ENCODE measurements at regions not wholly inside any gene's neighbourhood (a gene's known extent, or its start where the extent isn't known, plus 50 kb on each side); places are given as distances from the start of the nearest gene placed in this dataset.

- DNase-seq (ENCODE audit: low read depth): no peak
Observed at GRCh38 chr9:1683951-1684350, 331.2 kb upstream of the SMARCA2 start.

- DNase-seq (ENCODE audit: low read depth): no peak
Observed at GRCh38 chr9:1698991-1699390, 316.2 kb upstream of the SMARCA2 start.

DNA sequence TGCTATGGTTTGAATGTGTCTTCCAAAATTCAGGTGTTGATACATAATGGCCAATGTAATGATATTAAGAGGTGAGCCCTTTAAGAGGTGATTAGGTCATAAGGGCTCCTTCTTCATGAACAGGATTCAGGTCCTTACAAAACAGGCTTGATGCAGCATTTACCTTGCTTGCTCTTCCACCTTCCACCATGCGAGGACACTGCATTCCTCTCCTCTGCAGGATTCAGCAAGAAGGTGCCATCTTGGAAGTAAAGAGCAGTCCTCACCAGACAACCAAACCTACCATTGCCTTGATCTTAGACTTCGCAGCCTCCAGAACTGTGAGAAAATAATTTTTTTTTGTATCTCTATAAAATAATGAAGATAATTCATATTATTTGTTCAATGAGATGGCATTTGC, 314.0 kb upstream of the SMARCA2 start:
- no peak for DNase-seq (ENCODE audit: low read depth)

GRCh38 chr9:1702701-1703100, 312.4 kb upstream of the SMARCA2 start:
- no peak for DNase-seq (ENCODE audit: low read depth)

GRCh38 chr9:1707291-1707690, 307.9 kb upstream of the SMARCA2 start:
- no peak for DNase-seq (ENCODE audit: low read depth)

- no peak for DNase-seq (ENCODE audit: low read depth)
Observed at GRCh38 chr9:1708219-1708618, 306.9 kb upstream of the SMARCA2 start.

DNA sequence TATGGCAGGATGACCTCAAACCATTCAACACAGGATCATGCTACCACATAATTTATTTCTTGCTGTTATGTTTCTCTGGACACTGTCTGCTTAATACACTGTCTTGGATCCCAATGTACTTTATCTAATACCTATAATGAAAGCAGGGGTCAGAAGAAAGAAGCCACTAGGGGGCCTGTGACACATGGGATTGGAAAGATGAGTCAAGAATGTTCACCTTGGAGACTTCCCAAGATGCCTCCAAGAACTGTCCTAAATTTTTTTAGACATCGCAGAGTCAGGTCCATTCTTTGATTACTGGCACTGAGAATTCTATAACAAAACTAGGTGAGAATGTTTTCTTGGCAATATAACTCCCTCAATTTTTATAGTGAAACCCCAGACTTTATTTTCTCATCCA, 305.8 kb upstream of the SMARCA2 start:
- DNase-seq (ENCODE audit: low read depth): peak; percentile 21

DNA sequence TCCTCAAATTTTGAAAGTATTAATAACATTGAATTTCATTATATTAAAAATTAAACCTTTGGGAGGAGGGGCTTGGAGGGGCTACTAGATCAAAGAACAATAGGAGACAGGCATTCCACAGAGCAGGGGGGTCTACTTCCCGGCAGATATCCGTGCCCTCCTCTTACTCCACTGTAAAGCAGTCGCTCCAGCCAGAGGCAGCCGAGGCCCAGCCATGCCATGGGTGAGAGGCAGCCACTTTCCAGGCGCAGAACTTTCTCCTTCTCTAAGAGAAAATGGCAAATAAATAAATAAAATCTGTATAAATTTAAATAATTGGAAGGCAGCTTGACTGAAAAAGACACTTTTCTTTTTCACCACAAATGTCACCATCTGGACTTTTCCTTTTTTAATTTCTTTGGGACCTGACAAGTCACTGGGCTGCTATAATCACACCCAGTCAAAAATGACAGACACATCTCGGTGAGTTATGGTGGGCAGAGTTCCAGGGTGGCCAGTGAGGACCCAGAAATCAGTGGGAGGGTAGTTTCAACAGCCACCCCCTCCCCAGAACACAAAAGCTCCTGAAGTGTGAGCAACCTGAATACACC, 302.2 kb upstream of the SMARCA2 start:
- DNase-seq (ENCODE audit: low read depth): no peak

DNA sequence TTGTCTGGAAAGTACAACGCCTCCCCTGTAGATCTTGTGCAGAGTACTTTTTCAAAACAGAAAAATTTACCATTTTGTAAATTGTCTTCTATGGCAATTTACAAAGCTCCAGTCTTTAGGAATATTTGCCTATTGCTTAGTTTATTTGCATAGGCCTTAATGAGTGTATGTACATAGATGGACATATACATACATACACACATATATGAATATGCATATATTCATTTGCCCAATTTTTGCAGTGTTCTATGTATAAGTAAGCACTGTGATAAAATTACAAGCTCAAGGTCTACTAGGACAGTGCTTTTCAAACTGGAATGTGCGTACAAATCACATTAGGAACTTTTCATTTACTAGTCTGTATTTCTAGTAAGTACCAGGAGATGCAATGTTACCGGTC, 301.3 kb upstream of the SMARCA2 start:
- no peak for DNase-seq (ENCODE audit: low read depth)

- DNase-seq (ENCODE audit: low read depth): no peak
Observed at GRCh38 chr9:1717882-1718281, 297.3 kb upstream of the SMARCA2 start.

GRCh38 chr9:1718836-1719235, 296.3 kb upstream of the SMARCA2 start:
- DNase-seq (ENCODE audit: low read depth): no peak

- DNase-seq (ENCODE audit: low read depth): no peak
Observed at GRCh38 chr9:1721196-1721595, 294.0 kb upstream of the SMARCA2 start.

DNA sequence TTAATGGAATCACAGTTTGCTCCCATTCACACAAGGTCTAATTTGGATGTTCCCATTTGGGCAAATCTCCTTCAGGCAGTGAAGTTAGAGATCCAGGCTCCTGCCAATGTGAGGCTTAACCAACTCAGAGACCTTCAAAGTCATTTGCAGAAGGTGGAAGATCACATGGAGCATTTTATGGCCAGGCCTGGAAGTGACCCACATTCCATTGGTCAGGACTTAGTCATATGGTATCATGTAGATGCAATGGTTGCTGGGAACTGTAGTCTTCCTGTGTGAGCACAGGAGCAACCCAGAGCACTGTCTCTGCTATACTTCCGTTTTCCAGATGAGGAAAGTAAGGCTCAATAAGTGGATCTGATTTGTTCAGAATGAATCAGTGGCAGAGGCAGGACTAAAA, 292.7 kb upstream of the SMARCA2 start:
- DNase-seq (ENCODE audit: low read depth): peak; percentile 36

DNA sequence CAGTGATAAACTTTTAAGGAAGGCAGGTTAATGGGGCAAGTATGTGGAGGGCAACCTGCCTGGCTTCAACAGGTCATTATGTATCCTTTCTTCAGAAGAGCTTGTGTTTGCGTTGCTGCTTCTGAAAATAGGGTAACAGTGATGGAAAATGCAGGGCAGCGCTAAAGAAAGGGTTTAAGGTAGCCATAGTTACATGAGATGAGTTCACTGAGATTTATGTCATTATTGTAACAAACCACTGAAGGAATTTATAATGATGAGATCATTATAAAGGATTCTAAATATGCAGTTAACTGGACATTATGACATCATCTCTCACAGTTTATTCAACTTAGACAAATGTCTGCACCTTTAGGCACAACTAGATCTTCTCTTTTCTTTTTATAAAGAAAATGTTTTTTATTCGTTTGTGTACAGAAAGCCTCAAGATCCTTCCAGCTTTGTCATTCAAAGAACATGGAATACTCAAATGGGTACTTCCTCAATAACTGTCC, 291.6 kb upstream of the SMARCA2 start:
- no peak for DNase-seq (ENCODE audit: low read depth)

GRCh38 chr9:1726993-1727759, 288.0 kb upstream of the SMARCA2 start:
- DNase-seq (ENCODE audit: low read depth): no peak

GRCh38 chr9:1729631-1730030, 285.5 kb upstream of the SMARCA2 start:
- no peak for DNase-seq (ENCODE audit: low read depth)

DNA sequence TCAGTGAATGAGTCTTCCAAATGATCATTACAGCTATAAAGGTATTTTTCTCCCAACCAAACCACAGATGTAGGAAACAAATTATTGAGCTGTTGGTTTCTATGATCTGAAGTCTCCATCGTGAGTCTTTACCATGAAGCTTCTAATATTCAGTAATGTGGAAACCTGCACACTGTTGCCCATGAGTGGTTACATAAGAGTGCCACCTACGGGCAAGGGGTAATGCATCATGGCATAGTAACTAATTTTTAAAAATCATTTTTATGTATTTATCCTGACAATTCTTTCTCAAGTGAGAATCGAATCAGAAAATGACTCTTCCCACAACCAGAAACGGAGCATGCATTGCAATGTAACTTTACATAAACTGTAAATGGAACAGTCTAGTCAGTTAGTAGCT, 282.5 kb upstream of the SMARCA2 start:
- no peak for DNase-seq (ENCODE audit: low read depth)

GRCh38 chr9:1738511-1739100, 276.5 kb upstream of the SMARCA2 start:
- no peak for DNase-seq (ENCODE audit: low read depth)

GRCh38 chr9:1743121-1743960, 271.8 kb upstream of the SMARCA2 start:
- no peak for DNase-seq (ENCODE audit: low read depth)

- DNase-seq (ENCODE audit: low read depth): no peak
Observed at GRCh38 chr9:1745980-1746379, 269.2 kb upstream of the SMARCA2 start.

DNA sequence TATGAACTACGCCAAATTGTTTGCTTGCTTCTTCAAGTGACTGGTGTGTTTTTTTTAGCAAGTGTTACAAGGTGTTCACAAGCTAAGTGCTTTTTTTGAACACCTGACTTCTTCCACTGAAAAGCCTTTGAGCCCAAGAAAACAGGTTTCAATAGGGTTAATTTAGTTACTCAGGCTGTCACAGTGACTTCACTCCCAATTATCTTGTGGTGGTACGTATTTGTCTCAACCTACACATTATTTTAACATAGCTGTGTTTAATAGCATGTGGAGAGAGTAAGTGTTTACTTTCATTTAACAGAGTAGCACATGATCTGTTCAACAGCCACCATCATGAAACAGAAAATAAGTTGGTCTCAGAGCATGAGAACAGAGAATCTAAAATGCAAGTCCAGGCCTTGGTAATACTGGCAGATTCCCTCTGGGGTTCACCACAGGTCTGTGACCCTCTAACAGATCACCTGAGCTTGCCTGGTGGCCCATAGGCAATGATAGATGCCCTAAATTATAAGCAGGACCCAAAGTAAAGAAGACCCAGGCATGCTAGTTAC, 267.7 kb upstream of the SMARCA2 start:
- no peak for DNase-seq (ENCODE audit: low read depth)

- no peak for DNase-seq (ENCODE audit: low read depth)
Observed at GRCh38 chr9:1748407-1748806, 266.7 kb upstream of the SMARCA2 start.
